ENCODE measurements at regions not wholly inside any gene's neighbourhood (a gene's known extent, or its start where the extent isn't known, plus 50 kb on each side); places are given as distances from the start of the nearest gene placed in this dataset.

- Histone ChIP-seq H3K4me2 (ENCODE audit: low read length) (no peak overlapping the region), H3K36me3 (ENCODE audit: control insufficient read depth, insufficient read depth, low read length) (no peaks in the 10 kb centered on the region), H3K27me3 (ENCODE audit: control insufficient read depth, insufficient read depth, low read length) (no peaks in the 10 kb centered on the region), H3K27ac (peak overlapping the region; percentile 57), H3K79me2 (peaks cover 24% of the 10 kb centered on the region), H3K9me3 (ENCODE audit: control insufficient read depth, low read length) (no peaks in the 10 kb centered on the region), H3K4me1 (peaks cover 44% of the 10 kb centered on the region), H3K9ac (no peak overlapping the region), H3K4me3 (ENCODE audit: low read depth, low read length) (no peak overlapping the region), H2AFZ (no peak overlapping the region)
- TF ChIP-seq, protein P1, sequence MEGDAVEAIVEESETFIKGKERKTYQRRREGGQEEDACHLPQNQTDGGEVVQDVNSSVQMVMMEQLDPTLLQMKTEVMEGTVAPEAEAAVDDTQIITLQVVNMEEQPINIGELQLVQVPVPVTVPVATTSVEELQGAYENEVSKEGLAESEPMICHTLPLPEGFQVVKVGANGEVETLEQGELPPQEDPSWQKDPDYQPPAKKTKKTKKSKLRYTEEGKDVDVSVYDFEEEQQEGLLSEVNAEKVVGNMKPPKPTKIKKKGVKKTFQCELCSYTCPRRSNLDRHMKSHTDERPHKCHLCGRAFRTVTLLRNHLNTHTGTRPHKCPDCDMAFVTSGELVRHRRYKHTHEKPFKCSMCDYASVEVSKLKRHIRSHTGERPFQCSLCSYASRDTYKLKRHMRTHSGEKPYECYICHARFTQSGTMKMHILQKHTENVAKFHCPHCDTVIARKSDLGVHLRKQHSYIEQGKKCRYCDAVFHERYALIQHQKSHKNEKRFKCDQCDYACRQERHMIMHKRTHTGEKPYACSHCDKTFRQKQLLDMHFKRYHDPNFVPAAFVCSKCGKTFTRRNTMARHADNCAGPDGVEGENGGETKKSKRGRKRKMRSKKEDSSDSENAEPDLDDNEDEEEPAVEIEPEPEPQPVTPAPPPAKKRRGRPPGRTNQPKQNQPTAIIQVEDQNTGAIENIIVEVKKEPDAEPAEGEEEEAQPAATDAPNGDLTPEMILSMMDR (IDR thresholded peaks at IDR 0.05), result no peak
These were observed 254.8 kb downstream of the HTR7 start for GRCh38 chr10:90602862-90603610.

GRCh38 chr10:90604636-90605035 lies 253.2 kb downstream of the HTR7 start:
- H3K9me3 ChIP-seq (ENCODE audit: control insufficient read depth, low read length), result no peaks in the 10 kb centered on the region

DNA sequence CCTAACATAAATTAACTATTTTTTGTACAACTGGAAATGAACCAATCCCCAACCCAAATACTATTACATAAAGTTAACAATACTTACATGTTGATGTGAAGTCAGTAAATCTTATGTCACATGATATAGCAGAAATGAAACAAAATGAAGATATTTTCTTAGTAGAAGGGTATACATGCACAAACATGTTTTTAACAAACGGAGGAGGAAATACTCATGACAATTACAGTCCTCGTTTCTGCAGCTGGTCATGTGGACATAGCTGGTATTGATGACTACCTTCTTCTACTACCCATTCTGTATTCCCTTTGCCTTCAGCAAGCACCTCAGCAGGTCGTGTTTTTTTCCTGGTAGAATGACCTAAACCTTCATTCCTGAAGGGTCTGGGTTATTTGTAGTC lies 252.3 kb downstream of the HTR7 start:
- Histone ChIP-seq H3K4me1 (peaks cover 26% of the 10 kb centered on the region), H2AFZ (no peak overlapping the region), H3K27ac (no peak overlapping the region), H3K4me3 (ENCODE audit: low read depth, low read length) (no peak overlapping the region), H3K27me3 (ENCODE audit: control insufficient read depth, insufficient read depth, low read length) (no peaks in the 10 kb centered on the region), H3K9me3 (ENCODE audit: control insufficient read depth, low read length) (no peaks in the 10 kb centered on the region), H3K4me2 (ENCODE audit: low read length) (no peak overlapping the region), H3K9ac (no peak overlapping the region), H3K79me2 (peaks cover 42% of the 10 kb centered on the region), H3K36me3 (ENCODE audit: control insufficient read depth, insufficient read depth, low read length) (no peaks in the 10 kb centered on the region)
- TF ChIP-seq, protein P1 (IDR thresholded peaks at IDR 0.05), result no peak

More at GRCh38 chr10:90604636-90605035, 253.2 kb downstream of the HTR7 start:
- H3K79me2 ChIP-seq, result peaks cover 39% of the 10 kb centered on the region
- H2AFZ ChIP-seq, result no peak overlapping the region
- H3K27me3 ChIP-seq (ENCODE audit: control insufficient read depth, insufficient read depth, low read length), result no peaks in the 10 kb centered on the region
- H3K27ac ChIP-seq, result no peak overlapping the region
- H3K4me3 ChIP-seq (ENCODE audit: low read depth, low read length), result no peak overlapping the region
- H3K4me1 ChIP-seq, result peaks cover 28% of the 10 kb centered on the region
- H3K9ac ChIP-seq, result no peak overlapping the region
- TF ChIP-seq, protein P1 (IDR thresholded peaks at IDR 0.05), result no peak
- H3K4me2 ChIP-seq (ENCODE audit: low read length), result no peak overlapping the region
- no peaks in the 10 kb centered on the region for H3K36me3 ChIP-seq (ENCODE audit: control insufficient read depth, insufficient read depth, low read length)

DNA sequence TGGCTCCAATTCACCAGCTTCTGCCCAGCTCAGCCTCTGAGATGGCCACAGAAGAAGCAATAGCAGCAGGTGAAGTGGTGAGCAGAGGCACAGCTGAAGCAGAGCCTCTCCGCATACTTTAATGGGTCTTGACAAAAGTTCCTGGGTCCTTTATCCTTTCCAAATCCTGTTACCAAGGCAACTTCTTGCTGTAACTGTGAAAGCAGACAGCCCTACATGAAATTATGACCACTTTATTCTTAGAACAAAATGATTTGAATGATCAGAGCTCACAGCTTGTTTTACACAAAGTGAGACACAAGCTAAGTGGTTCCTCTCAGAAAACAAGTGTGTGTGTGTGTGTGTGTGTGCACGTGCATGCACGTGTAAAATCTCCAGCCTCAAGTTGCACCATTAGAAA lies 245.6 kb downstream of the HTR7 start:
- no peaks in the 10 kb centered on the region for H3K36me3 ChIP-seq (ENCODE audit: control insufficient read depth, insufficient read depth, low read length)
- H3K4me1 ChIP-seq, result peaks cover 19% of the 10 kb centered on the region
- H3K4me2 ChIP-seq (ENCODE audit: low read length), result no peak overlapping the region
- peak overlapping the region; percentile 42 for H3K27ac ChIP-seq
- H3K4me3 ChIP-seq (ENCODE audit: low read depth, low read length), result no peak overlapping the region
- H3K9ac ChIP-seq, result no peak overlapping the region
- no peaks in the 10 kb centered on the region for H3K27me3 ChIP-seq (ENCODE audit: control insufficient read depth, insufficient read depth, low read length)
- TF ChIP-seq, protein P1 (IDR thresholded peaks at IDR 0.05), result no peak
- H2AFZ ChIP-seq, result no peak overlapping the region
- no peaks in the 10 kb centered on the region for H3K9me3 ChIP-seq (ENCODE audit: control insufficient read depth, low read length)
- peaks cover 51% of the 10 kb centered on the region for H3K79me2 ChIP-seq

DNA sequence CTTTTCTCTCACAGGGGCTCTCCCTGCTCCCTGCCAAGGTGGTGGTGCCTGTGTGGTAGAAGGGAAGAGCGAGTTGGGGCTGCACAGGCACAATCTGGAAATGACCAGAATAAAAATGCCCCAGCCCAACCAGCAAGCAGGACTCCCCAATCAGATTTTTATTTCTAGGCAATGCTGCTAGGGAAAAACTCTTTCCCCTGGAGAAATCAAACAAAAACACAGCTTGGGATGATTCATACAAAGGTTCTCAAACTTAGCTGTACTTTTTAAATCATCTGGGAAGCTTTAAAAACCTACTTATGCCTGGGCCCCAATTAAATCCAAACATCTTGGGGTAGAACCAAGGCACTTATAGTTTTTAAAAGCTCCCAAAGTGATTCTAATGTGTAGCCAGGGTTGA lies 243.2 kb downstream of the HTR7 start:
- Histone ChIP-seq H3K9me3 (ENCODE audit: control insufficient read depth, low read length) (no peaks in the 10 kb centered on the region), H3K4me1 (peaks cover 19% of the 10 kb centered on the region), H2AFZ (no peak overlapping the region), H3K9ac (no peak overlapping the region), H3K4me3 (ENCODE audit: low read depth, low read length) (no peak overlapping the region), H3K36me3 (ENCODE audit: control insufficient read depth, insufficient read depth, low read length) (no peaks in the 10 kb centered on the region), H3K27ac (no peak overlapping the region), H3K79me2 (peaks cover 35% of the 10 kb centered on the region), H3K4me2 (ENCODE audit: low read length) (no peak overlapping the region), H3K27me3 (ENCODE audit: control insufficient read depth, insufficient read depth, low read length) (no peaks in the 10 kb centered on the region)
- TF ChIP-seq, protein P1 (IDR thresholded peaks at IDR 0.05), result no peak

Data from parathyroid adenoma (tissue), 2 donors.